CD14-positive monocyte (primary cell): ENCODE measurements at regions not wholly inside any gene's neighbourhood (a gene's known extent, or its start where the extent isn't known, plus 50 kb on each side); places are given as distances from the start of the nearest gene placed in this dataset.
A peak's percentile ranks its signal among the peaks of the same experiment; 100 is the strongest.

Experiments used
- DNase-seq, 3 donors: peaks; one replicate each; pipeline ENCODE4 v3.0.0-alpha.2; 2011 to 2022
- H2AFZ ChIP-seq: 2 replicates; pipeline ENCODE4 v1.6.0; 2012; ENCODE audit warnings: mild to moderate bottlenecking, low read depth, low read length, inconsistent platforms; ENCODE audit not compliant: insufficient read depth, poor library complexity, severe bottlenecking
- H3K27ac ChIP-seq, 2 donors: 1 replicate in 1 of 2; 2 replicates in 1 of 2; pipeline ENCODE4 v1.5.1; 2012 to 2013; ENCODE audit warnings: low read length in 2 of 2, control low read depth in 1 of 2, inconsistent platforms in 1 of 2, low read depth in 1 of 2, mild to moderate bottlenecking in 1 of 2
- H3K27me3 ChIP-seq, 2 donors: one replicate each; pipeline versions ENCODE4 v1.6.0 to v1.6.1; 2011 to 2013; ENCODE audit warnings: low read length in 2 of 2; ENCODE audit not compliant: control insufficient read depth in 2 of 2, insufficient read depth in 2 of 2
- H3K36me3 ChIP-seq, 2 donors: replicated peaks in 1 of 2; 1 replicate in 1 of 2; 2 replicates in 1 of 2; pipeline versions ENCODE4 v1.5.1 to v1.6.1; 2012 to 2013; ENCODE audit warnings: low read length in 2 of 2, control low read depth in 1 of 2, inconsistent platforms in 1 of 2, mild to moderate bottlenecking in 1 of 2; ENCODE audit not compliant: insufficient read depth in 2 of 2, control insufficient read depth in 1 of 2
- H3K4me1 ChIP-seq, 2 donors: 1 replicate in 1 of 2; 2 replicates in 1 of 2; pipeline versions ENCODE4 v1.5.1 to v1.6.1; 2012 to 2013; ENCODE audit warnings: low read length in 2 of 2, control low read depth in 1 of 2, inconsistent platforms in 1 of 2, mild to moderate bottlenecking in 1 of 2, moderate library complexity in 1 of 2; ENCODE audit not compliant: insufficient read depth in 2 of 2, control insufficient read depth in 1 of 2
- H3K4me2 ChIP-seq: replicated peaks from 2 replicates; pipeline ENCODE3; 2012; ENCODE audit warnings: low read length, moderate library complexity, mild to moderate bottlenecking; ENCODE audit not compliant: poor library complexity, severe bottlenecking; ENCODE audit errors: extremely low read depth
- H3K4me3 ChIP-seq, 3 experiments: fragments of 200-600 bp in 1 of 3; sonication (generic) in 1 of 3; replicated peaks in 1 of 3; 1 replicate in 2 of 3; 2 replicates in 1 of 3; pipeline ENCODE4 v1.5.1; 2011 to 2013; ENCODE audit warnings: low read length in 3 of 3, mild to moderate bottlenecking in 3 of 3, control low read depth in 2 of 3, low read depth in 2 of 3, inconsistent platforms in 1 of 3, moderate library complexity in 1 of 3
- H3K79me2 ChIP-seq: 2 replicates; pipeline ENCODE4 v1.6.0; 2012; ENCODE audit warnings: mild to moderate bottlenecking, control low read depth, inconsistent platforms, low read length, moderate library complexity; ENCODE audit not compliant: insufficient read depth
- H3K9ac ChIP-seq: 2 replicates; pipeline ENCODE4 v1.6.0; 2017; ENCODE audit warnings: low read length, mild to moderate bottlenecking; ENCODE audit not compliant: insufficient read depth, poor library complexity, severe bottlenecking
- H3K9me3 ChIP-seq, 2 donors: replicated peaks in 1 of 2; 1 replicate in 1 of 2; 2 replicates in 1 of 2; pipeline versions ENCODE4 v1.5.1 to v1.6.1; 2012 to 2013; ENCODE audit warnings: low read length in 2 of 2, control low read depth in 1 of 2; ENCODE audit not compliant: control insufficient read depth in 1 of 2, insufficient read depth in 1 of 2
- H4K20me1 ChIP-seq: 2 replicates; pipeline ENCODE4 v1.6.0; 2012; ENCODE audit warnings: mild to moderate bottlenecking, low read length, control low read depth, moderate library complexity; ENCODE audit not compliant: insufficient read depth
- H3K27ac Mint-ChIP-seq, 7 donors: one replicate each; pipeline ENCODE4 v1.8.0; 2020; ENCODE audit warnings: mild to moderate bottlenecking in 7 of 7, mixed read lengths in 7 of 7, moderate library complexity in 6 of 7, inconsistent platforms in 2 of 7
- H3K27me3 Mint-ChIP-seq, 3 donors: one replicate each; pipeline ENCODE4 v1.8.0; 2021 to 2022; ENCODE audit warnings: low read depth in 3 of 3, mild to moderate bottlenecking in 3 of 3, mixed read lengths in 3 of 3, moderate library complexity in 3 of 3, inconsistent platforms in 1 of 3
- H3K36me3 Mint-ChIP-seq, 2 donors: one replicate each; pipeline ENCODE4 v1.8.0; 2020; ENCODE audit warnings: mixed read lengths in 2 of 2, inconsistent platforms in 1 of 2, mild to moderate bottlenecking in 1 of 2
- H3K4me1 Mint-ChIP-seq: one replicate; pipeline ENCODE4 v1.8.0; 2020; ENCODE audit warnings: mild to moderate bottlenecking, mixed read lengths
- H3K4me3 Mint-ChIP-seq, 2 donors: one replicate each; pipeline ENCODE4 v1.8.0; 2020; ENCODE audit warnings: mild to moderate bottlenecking in 2 of 2, mixed read lengths in 2 of 2, moderate library complexity in 1 of 2
- H3K9me3 Mint-ChIP-seq, 7 donors: one replicate each; pipeline ENCODE4 v1.8.0; 2020 to 2022; ENCODE audit warnings: mixed read lengths in 7 of 7, mild to moderate bottlenecking in 6 of 7, moderate library complexity in 6 of 7, inconsistent platforms in 2 of 7
- CTCF ChIP-seq: fragments of 200-600 bp; IDR thresholded peaks from one replicate; pipeline ENCODE4 v1.8.0; 2022; ENCODE audit warnings: antibody characterized with exemption, mild to moderate bottlenecking
- WGBS: methylation state at CpG from one replicate; pipeline ENCODE4 v1.1.5; 2013; ENCODE audit warnings: missing lambda C conversion rate; ENCODE audit not compliant: insufficient coverage; 5-methylcytosine and 5-hydroxymethylcytosine counted together
- intact Hi-C, 2 donors: fragments of 100-400 bp; cut with micrococcal nuclease; formaldehyde crosslinking; loops; one replicate each; pipeline versions ENCODE4 v1.15.0 to v1.15.1; 2023

DNA sequence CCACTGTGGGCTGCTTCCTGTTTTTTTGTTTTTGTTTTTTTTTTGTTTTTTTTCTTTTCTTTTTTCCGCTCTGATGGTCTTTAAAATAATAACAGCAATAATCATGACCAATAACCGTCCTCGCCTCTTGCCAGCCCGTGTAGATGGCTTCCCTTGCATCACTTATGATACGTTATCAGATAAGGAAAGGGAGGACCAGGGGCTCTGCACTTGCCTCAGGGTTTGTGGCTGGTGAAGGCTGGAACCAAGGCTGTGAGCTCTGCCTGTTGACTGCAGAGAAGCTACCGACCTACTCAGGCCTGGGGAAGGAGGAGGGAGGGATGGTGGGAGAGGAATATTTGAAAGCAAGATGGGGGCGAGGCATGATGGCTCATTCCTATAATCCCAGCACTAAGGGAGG, 114.0 kb upstream of the SDK2 start:
- H3K4me1 ChIP-seq, result peaks cover 0 to 3% of the 10 kb centered on the region in 2 donors
- no peaks in the 10 kb centered on the region for H3K36me3 Mint-ChIP-seq
- H3K9ac ChIP-seq, result no peak overlapping the region
- H3K9me3 Mint-ChIP-seq, result peaks cover 0 to 7% (median 2%) of the 10 kb centered on the region in 7 donors
- no CpG with 5 or more reads among the region's 7 CpGs for WGBS
- H3K79me2 ChIP-seq, result no peaks in the 10 kb centered on the region
- peak overlapping the region in 3 of 7 donors; percentile 31 to 86 (median 78) for H3K27ac Mint-ChIP-seq
- no peaks in the 10 kb centered on the region for H3K36me3 ChIP-seq
- intact Hi-C loops, result no loop called here
- peaks cover 5 to 11% (median 9%) of the 10 kb centered on the region in 3 donors for H3K27me3 Mint-ChIP-seq
- DNase-seq, result no peak
- H4K20me1 ChIP-seq, result no peaks in the 10 kb centered on the region
- H3K4me3 Mint-ChIP-seq, result no peak overlapping the region
- no peak overlapping the region for H3K4me3 ChIP-seq
- H3K4me2 ChIP-seq, result no peak overlapping the region
- peaks cover 0 to 5% of the 10 kb centered on the region in 2 donors for H3K27me3 ChIP-seq
- no peak for TF ChIP-seq CTCF
- peaks cover 14% of the 10 kb centered on the region for H3K4me1 Mint-ChIP-seq
- peaks cover 0 to 6% of the 10 kb centered on the region in 2 donors for H3K9me3 ChIP-seq
- H2AFZ ChIP-seq, result no peak overlapping the region
- peak overlapping the region in 1 of 2 donors; percentile 16 for H3K27ac ChIP-seq

DNA sequence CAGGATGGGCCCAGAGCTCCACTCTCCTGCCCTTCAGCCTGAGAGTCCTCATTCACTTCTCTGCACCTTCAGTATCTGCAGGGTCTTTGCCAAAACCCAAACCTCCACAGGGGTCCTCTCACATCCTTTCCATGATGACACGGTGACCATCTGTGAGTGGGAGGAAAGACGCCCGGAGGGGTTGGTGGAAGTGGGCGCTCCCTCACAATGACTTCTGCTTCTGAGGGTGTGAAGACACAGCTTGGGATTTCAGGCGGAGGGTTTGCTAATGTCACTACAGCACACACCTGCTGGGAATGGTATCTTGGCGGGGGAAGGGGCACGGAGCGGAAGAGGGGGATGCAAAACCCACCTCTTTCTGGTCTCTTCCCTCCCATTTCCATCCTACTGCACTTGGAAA, 115.1 kb upstream of the SDK2 start:
- Histone ChIP-seq H3K9ac (no peak overlapping the region), H4K20me1 (no peaks in the 10 kb centered on the region), H3K27ac (no peak overlapping the region), H3K4me1 (peaks cover 0 to 3% of the 10 kb centered on the region in 2 donors), H3K79me2 (no peaks in the 10 kb centered on the region), H3K27me3 (peaks cover 0 to 5% of the 10 kb centered on the region in 2 donors), H2AFZ (no peak overlapping the region), H3K4me3 (no peak overlapping the region), H3K4me2 (no peak overlapping the region), H3K9me3 (peaks cover 0 to 6% of the 10 kb centered on the region in 2 donors), H3K36me3 (no peaks in the 10 kb centered on the region)
- no peaks in the 10 kb centered on the region for H3K36me3 Mint-ChIP-seq
- H3K4me3 Mint-ChIP-seq, result no peak overlapping the region
- peaks cover 13% of the 10 kb centered on the region for H3K4me1 Mint-ChIP-seq
- peaks cover 5 to 11% (median 9%) of the 10 kb centered on the region in 3 donors for H3K27me3 Mint-ChIP-seq
- WGBS, result no CpG with 5 or more reads among the region's 8 CpGs
- intact Hi-C loops, result no loop called here
- DNase-seq, result no peak
- H3K27ac Mint-ChIP-seq, result peak overlapping the region in 1 of 7 donors; percentile 17
- no peak for TF ChIP-seq CTCF
- peaks cover 0 to 7% (median 2%) of the 10 kb centered on the region in 7 donors for H3K9me3 Mint-ChIP-seq
